ENCODE measurements at regions not wholly inside any gene's neighbourhood (a gene's known extent, or its start where the extent isn't known, plus 50 kb on each side); places are given as distances from the start of the nearest gene placed in this dataset.
"Not testable (repeated sequence)": the region's sequence is repeated elsewhere in the genome, so short reads cannot be mapped to it uniquely, and the experiment has no call there.

DNA sequence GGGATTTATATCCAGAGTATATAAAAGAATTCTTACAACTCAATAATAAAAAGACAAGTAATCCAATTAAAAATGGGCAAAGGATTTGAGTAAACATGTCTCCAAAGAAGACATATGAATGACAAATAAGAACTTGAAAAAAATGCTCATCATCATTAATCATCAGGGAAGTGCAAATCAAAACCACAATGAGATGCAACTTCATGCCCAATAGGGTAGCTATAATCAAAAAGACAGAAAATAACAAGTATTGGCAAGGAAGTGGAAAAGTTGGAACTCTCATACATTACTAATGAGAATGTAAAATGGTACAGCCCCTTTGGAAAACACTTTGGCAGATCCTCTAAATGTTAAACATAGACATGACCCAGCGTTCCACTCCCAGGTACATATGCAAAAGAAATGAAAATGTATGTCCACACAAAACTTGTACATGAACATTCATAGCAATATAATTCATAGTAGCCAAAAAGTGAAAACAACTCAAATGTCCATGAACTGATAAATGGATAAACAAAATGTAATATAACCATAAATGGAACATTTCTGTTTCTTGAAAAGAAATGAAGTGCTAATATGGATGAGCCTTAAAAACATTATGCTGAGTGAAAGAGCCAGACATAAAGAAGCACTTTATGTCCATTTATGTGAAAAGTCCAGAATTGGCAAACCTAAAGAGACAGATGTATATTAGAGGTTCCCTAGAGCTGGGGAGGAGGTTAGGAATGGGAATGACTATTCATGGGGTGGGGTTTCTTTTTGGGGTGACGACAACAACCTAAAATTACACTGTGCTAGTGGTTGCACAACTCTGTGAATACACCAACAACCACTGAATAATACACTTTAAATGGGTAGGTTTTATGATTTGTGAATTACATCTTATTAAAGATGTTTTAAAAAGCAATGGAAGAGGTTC, 259.7 kb downstream of the RHOU start:
- no peak for DNase-seq

DNA sequence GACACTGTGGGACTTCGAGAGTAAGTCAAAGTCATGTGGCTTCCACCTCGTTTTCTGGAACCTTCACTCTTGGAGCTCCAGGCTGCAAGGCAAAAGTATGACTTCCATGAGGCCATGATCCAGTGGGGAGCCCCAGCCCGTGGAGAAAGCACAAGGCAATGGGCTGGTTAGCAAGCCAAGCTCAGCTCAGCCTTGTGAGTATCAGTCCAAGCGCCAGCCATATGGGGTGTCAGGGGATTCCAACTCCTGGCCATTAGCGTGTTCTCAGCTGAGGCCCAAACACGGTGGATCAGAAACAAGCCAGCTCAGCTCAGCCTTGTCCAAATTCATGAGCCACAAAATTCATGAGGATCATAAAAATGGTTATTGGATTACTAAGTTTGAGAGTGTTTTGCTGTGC, 261.0 kb downstream of the RHOU start:
- no peak for DNase-seq

DNA sequence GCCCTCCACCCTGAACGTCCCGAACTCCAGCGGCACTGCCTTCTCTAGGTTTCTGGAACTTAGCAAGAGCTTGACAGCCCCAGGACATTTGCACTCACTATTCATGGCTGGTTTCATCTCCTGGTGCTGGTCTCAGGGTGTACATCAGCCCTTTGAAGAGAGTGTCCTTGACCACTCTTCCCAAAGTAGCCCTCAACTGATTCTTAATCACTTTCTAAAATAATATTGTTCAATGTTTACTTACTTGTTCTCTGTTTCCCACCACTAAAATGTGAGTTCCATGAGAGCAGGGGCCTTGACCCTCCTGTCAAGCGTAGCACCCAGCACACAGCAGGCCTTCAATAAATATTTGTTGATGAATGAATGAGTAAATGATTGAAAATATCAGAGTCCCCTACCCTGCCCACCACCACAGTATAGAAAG, 262.5 kb downstream of the RHOU start:
- DNase-seq: no peak

DNA sequence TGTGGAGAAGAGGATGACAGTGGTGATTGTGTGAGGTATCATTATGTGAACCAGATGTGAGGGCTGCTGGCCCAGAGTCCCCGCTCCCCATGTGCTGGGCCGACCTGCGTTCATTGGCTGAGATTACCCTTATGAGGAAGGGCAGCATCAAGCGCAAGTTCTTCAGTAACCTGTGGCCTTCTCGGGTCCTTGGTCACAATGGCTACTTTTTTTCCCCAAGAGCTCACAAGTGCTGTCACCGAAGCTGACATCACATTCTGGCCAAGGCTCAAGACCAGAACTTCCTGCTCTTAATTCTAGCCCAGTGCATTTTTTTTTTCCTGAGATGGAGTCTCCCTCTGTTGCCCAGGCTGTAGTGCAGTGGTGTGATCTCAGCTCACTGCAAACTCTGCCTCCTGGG, 262.9 kb downstream of the RHOU start:
- no peak for DNase-seq

DNA sequence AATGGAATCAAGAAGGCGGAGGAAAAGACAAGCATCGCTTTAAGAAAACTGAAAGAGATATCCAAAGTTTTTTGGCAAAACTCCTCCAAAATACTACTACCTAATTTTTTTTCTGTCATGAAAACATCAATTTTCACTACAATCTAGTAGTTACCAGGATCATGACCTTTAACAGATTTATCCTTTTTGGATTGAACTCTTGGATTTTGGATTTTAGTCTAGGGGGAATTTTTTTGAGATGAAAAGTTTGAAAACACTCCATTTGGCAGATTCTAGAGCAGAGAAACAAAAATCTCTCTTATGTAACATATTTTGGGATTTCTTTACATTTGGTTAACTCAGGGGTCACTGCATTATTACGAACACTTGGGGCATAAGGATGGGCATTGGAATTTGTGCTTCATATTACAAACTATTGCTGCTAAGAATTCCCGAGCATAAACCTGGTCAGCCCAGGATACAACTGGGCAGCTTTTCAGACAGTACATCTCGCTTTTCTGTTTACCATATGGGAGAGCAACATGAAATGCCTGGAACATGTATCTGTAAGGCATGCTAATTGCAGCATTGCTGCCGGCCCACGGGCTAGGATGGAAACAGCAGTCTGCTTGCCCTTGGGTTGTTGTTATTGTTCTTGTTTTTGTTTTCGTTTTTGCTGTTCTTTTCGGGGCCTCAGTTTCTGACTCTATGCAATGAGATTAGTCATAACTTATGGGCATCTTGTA, 264.3 kb downstream of the RHOU start:
- DNase-seq: no peak

DNA sequence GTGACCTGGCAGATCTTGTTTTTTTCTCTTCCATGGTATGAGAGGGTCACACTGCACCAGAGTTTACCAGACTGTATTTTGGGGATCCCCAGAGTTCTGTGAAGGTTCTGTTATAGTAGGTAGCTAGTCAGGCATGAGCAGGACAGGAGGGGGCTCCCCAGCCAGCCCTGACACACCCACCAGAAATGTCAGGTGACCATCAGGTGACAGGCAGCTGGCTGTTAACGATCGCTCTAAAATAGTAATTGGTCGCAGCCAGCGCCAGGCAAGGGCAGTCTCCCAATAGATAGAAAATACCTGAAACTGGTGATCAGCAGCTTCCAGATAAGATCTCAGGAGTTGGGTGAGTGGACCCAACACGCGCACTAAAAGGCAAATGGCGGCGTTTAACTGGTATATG, 264.9 kb downstream of the RHOU start:
- no peak for DNase-seq

DNA sequence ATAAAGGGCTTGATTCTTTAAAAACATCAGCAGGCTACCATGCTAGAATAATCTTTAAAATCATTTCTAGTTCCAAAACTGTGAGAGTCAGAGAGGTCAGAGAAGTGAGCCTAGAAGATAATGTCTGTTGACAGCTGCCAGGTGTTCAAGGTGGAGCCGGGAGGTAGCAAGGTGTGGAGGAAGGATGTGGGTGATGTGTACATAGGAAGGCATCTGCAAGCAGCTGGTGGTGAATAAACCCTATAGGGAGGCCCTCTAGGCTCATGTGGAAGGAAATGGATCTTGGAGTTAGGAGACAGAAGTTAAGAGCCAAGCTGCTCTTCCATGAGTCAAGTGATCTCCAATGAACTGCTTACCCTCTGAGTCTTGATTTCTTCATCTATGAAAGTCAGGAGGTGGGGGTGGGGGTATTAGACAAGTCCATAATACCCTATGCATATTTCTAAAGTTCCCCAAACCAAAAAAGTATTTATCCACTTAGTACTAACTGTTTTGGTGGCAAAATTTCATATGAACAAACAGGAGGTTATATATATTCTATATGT, 266.3 kb downstream of the RHOU start:
- no peak for DNase-seq

DNA sequence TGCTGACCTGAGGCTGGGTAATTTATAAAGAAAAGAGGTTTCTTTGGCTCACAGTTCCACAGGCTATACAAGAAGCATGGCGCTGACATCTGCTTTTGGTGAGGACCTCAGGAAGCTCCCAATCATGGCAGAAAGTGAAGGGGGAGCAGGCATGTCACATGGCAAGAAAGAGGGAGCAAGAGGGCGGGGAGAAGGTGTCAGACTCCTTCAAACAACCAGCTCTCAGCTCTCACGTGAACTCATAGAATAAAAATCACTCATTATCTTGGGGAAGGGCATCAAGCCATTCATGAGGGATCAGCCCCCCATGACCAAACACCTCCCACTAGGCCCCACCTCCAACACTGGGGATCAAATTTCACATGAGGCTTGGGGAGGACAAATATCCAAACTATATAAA, 266.8 kb downstream of the RHOU start:
- DNase-seq: no peak

DNA sequence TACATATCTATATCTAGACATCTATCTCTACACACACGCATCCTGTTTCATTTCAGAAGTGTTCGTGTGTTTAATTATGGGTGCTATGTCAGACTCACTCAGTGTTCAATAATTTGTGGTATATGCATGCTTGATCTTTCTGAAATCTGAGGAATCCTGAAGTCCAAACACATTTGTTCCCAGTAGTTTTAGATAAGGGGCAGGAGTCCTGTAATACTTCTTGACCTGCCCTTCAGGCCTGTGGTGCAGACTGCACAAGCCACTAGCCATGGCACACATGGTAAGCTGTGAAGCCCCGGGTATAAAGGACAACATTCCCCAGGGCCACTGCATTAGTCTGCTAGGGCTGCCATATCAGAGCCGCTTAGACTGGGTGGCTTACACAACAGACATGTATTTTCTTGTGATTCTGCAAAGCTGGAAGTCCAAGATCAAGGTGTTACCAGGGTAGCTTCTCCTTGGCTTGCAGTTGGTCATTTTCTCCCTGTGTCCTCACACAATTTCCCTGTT, 267.2 kb downstream of the RHOU start:
- no peak for DNase-seq

DNA sequence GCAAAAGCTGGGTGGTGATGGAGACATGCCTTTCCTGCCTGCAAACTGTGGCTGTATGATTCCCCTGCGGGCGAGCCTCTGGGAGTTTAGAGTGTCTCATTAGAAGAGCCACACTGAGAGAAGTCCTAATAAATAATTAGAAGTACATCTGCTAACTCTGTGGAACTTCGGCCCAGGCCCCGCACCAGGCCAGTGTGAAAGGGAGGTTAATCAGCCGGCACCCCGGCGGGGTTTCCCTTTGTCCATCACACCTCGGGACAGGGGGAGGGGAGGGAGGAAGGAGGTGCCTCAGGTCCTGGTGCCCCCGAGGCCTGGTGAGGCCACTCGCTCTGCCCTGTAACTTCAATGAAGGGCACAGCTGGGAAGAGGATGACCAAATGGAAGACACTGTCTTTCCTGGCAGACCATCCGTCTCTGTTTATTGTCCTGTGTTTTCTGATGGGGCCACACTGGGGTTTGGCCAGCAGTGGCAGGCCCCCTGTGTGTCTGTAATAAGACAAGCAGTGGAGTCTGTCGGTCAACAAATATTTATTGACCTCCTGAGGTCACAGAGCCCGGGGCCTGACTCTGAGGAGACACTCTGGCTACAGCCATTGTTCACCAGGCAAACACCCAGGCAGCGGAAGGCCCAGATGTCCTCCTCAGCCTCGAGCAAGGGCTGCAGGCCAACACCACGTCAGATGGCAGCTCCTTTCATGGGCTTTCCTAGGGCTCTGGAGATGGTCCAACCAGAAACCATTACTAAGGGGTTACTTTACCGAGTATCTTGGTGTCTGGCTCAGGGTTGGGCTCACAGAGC, 267.5 kb upstream of the RAB4A start:
- DNase-seq: no peak

DNA sequence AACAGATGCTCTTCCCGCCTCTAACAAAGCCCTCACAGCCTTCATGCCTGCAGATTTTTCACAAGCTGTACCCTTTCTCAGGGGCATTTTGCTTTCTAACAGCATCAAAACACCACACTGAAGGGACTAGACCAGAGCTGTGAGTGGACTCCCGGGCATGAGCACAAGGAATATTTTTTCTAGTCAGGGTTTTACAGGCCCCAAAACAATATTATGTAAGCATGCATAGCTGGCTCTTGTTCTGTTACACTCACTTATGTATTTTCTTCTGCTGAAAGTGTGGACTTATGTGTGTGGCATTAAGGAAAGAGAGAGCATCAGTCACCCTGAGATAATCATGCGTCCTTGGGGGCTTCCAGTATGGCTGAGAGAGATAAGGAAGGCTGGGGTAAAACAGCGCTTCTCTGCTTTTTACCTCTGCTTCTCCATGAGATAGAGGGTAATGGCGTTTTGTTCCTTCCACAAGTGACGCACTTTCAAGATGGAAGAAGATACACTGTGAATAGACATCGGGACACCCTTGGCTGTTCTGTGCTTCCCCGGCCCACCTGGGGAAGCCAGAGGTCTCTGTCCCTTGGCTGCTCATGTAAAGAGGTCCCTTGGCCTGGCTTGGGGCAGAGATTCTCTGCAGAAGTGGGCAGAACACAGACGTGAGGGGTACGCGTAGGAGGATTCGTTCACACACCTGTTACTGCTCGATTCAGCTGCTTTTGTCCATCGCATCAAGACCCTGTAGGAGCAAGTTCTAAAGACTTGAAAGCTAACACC, 266.7 kb upstream of the RAB4A start:
- no peak for DNase-seq

DNA sequence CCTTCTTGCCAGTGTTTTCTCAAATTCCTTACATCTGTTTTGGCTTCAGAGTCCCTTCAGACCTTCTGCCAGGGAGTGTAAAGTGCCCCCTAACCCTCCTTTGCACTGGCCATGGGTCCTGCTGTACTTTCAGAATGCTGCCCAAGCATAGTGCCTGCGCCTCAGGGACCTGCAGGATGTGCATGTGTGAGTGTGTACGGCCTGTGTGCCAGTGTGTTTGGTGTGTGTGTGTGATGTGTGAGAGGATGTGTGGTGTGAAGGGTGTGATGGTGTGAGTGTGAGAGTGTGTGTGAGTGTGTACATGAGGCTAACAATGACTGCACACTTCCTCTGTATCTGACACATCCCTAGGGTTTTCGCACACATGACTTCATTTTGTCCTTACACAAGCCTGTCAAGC, 265.8 kb upstream of the RAB4A start:
- no peak for DNase-seq

DNA sequence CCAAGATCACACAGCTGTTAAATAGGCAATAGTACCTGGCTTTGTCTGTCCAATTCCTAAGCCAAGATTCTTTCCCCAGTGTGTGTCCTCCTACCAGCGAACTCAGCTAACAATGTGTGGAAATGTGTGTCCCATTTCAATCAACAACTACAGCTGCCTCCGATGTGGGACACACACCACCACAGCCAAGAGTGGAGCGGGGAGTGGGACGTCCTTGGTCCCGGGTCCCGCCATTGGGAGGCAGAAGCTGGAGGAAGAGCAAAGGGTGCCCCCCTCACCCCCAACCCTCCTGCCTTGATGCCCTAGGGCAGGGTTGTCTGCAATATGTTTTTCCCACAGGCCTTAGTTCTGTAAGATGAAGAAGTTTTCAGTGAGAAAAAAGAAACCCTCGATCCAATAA, 265.4 kb upstream of the RAB4A start:
- no peak for DNase-seq

DNA sequence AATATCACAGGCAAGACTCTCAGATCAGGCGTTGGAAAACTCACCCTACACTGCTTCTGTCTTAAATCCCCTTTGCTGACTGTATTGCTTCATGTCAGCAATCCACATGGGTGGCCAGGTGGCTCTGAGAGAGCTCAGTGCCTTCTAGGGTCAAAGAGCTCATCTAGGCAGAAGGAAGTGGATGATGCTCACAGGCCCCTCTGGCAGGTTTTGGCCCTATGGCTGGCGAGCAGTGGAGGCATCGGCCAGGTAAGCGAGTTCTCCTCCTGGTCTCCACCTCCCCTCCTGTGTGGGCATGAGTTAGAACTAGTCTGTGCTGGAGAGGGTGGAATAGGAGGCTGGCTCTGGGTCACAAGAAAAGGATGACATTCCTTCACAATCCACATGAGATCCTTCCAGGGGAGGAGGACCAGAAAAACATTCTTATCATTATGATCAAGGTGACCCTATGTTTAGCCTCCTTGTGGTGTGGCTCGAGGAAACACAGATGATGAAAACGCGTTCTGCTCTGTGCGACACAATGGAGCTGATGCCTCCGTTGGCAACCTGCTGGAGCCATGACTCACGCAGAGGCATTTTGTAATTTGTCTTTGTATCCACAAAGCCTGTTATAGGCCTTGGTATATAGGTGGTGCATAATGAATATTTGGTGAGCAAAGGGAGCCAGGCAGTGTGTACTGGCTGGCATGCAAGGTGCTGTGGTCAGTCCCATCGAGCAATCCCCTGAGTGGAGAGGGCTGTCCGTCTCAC, 264.6 kb upstream of the RAB4A start:
- DNase-seq: no peak

DNA sequence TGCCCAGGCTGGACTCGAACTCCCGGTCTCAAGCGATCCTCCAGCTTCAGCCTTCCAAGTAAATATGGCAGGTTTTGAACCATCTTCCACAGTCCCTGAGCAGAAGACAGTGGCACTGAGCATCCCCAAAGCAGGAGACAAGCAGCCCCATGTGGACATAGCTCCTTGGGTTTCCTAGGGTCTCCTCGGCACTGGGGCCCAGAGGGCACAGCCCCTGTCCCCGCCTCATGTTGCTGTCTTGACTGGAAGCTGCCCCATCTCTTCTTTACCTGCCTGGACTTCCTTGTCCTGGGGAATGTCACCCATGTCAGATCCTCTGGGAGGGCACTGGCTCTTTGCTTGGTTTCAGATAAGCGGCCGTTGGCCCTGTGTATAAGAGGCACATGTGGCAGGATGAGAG, 263.7 kb upstream of the RAB4A start:
- no peak for DNase-seq

DNA sequence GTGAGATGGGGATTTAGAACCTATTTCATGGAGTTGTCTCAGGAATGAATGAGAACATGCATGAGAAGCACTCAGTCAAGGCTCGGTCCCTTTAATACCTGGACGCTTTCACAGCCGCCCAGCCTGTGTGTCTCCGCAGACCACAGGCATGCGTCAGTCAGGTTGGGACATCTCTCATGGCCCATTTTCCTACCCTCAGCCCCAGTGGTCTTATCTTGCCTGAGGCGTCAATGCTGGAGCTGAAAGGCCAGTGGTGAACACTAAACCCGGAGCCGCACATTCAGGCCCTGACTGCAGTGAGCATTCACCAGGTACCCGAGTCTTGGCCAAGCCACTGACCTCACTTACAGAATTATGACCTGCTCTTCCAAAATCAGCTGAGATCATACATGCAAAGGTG, 263.2 kb upstream of the RAB4A start:
- no peak for DNase-seq

DNA sequence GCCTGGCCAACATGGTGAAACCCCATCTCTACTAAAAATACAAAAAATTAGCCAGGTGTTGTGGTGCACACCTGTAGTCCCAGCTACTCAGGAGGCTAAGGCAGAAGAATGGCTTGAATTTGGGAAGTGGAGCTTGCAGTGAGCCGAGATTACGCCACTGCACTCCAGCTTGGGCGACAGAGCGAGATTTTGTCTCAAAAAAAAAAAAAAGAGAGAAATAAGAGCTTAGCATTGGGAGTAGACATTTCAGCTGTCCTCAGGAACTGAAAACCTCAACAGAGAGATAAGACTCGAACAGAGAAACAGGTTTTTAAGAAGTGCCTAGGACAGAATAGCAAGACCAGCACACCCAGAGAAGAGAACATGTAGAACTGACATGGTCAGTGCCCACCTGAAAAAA, 262.6 kb upstream of the RAB4A start:
- DNase-seq: not testable (repeated sequence)

DNA sequence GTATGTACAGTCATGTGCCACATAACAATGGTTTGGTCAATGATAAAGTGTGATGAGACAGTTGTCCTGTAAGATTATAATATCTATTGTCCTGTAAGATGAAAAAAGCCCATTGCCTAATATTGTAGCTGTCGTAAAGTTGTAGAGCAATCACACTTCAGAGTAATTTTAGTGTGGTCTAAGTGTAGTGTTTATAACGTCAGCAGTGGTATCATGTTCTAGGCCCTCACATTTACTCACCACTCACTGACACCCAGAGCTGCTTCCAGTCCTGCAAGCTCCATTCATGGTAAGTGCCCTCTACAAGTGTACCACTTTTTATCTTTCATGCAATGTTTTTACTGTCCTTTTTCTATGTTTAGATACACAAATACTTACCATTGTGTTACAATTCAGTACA, 259.9 kb upstream of the RAB4A start:
- DNase-seq: no peak

DNA sequence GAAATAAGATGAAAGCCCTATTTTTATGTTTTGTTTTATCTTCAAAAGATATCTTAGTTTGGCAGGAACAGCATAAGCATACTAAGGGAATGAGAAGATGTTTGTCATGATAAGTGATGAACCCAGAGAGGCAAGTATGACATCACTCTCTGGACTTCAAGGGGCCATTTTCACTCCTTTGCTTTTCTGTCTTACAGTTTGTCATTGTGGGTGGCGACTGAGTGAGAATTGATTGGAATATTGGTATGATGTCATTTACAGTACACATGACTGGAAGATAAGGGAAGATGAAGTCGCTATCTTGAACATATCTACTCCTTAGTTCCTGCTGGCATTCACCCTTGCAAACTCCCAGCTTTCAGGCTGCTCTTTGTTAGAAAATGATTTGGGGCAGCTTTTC, 258.1 kb upstream of the RAB4A start:
- DNase-seq: no peak

DNA sequence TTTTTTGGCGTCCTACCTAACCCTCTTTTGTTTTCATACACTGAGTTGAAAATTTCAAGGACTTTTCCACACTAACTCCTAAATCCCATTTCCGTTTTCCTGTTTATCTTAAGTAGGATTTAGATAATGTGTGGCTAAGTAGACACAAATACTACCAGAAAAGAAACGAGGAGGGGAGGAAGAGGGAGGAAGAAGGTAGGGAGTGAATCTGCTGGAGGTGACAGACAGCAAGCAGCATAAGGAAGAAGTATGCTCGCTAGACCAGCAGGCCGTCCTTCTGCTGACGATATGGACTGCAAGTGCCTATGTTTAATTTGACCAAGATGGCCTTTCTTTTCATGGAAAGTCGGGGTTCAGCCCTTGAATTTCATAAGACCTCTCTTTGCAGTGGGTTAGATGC, 256.9 kb upstream of the RAB4A start:
- DNase-seq: no peak

DNA sequence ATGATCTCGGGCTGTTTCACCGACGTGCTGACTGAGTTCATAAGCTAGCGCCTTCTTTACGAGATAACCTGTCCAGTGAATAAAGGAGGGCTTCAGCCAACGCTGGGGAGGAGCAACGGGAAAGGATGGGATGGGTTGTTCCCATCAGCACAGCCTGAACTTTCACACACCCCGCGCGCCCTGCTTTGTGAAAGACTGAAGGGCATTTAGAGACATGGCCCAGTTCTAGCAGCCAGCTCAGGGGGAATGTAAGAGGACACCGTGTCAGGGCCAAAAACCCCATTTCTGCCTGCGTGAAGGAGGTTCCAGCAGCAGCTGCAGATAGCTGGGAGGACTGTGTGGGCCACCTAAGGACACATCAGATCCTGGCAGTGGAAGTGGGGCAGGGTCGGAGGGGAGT, 255.1 kb upstream of the RAB4A start:
- no peak for DNase-seq

DNA sequence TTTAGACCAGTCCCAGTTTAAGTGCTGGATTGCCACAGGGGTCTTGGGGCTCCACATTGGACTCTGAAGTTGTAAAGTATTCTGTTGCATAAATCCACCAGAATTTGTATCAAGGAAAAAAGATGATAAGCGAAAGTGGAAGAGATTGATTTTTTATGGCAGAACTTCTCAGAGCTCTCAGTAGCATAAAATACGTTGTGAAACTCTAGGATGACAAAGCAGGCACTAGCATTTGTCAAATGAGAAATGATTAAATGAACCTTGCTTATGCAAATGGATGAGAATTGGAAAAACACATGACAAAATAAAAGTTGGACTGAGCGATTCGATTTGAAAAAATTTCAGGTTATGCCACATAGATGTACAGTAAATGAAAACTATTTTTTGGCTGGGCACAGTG, 253.8 kb upstream of the RAB4A start:
- no peak for DNase-seq

Measured in kidney glomerular epithelial cell (primary cell).